Prostate gland (tissue), 2 donors: ENCODE measurements at regions not wholly inside any gene's neighbourhood (a gene's known extent, or its start where the extent isn't known, plus 50 kb on each side); places are given as distances from the start of the nearest gene placed in this dataset.

Source experiments
- DNase-seq: peaks from one replicate; pipeline ENCODE4 v3.0.0-alpha.2; 2019; ENCODE audit warnings: low spot score
- H3K27ac ChIP-seq, 2 donors: fragments of 200-600 bp; sonication (generic); 2 replicates each; pipeline ENCODE4 v1.5.1; 2017 to 2019
- H3K27me3 ChIP-seq: fragments of 200-600 bp; sonication (generic); replicated peaks from 2 replicates; pipeline ENCODE4 v1.5.1; 2019; ENCODE audit not compliant: insufficient read depth
- H3K36me3 ChIP-seq, 2 donors: fragments of 200-600 bp; sonication (generic); 1 replicate in 1 of 2; 2 replicates in 1 of 2; pipeline versions ENCODE4 v1.5.1 to v1.8.1; 2017 to 2019
- H3K4me1 ChIP-seq: fragments of 200-600 bp; sonication (generic); replicated peaks from 2 replicates; pipeline ENCODE4 v1.5.1; 2019
- H3K4me3 ChIP-seq, 2 donors: fragments of 200-600 bp; sonication (generic); 2 replicates each; pipeline ENCODE4 v1.5.1; 2017 to 2019
- H3K9me3 ChIP-seq: fragments of 200-600 bp; sonication (generic); 2 replicates; pipeline ENCODE4 v1.5.1; 2017
- CTCF ChIP-seq, 4 experiments: fragments of 200-600 bp in 2 of 4; fragments of 450-650 bp in 2 of 4; sonication (generic) in 2 of 4; IDR thresholded peaks; 1 replicate in 3 of 4; 2 replicates in 1 of 4; pipeline ENCODE4 v1.5.1; 2016 to 2019; ENCODE audit warnings: antibody characterized with exemption in 4 of 4, mild to moderate bottlenecking in 2 of 4, moderate library complexity in 2 of 4
- POLR2A ChIP-seq: fragments of 450-650 bp; IDR thresholded peaks from one replicate; pipeline ENCODE4 v1.6.1; 2016; ENCODE audit warnings: antibody characterized with exemption, mild to moderate bottlenecking
- POLR2AphosphoS5 ChIP-seq: sonication (generic); formaldehyde crosslinking; IDR thresholded peaks from one replicate; pipeline ENCODE4 v1.6.1; 2017; ENCODE audit warnings: antibody characterized with exemption
- WGBS: methylation state at CpG from one replicate; pipeline ENCODE4 v1.1.5; 2018; 5-methylcytosine and 5-hydroxymethylcytosine counted together
- intact Hi-C: fragments of 100-400 bp; cut with DNase I; formaldehyde crosslinking; loops from one replicate; pipeline ENCODE4 v1.14.2; 2022

- H3K36me3 ChIP-seq: no peaks in the 10 kb centered on the region
- H3K27ac ChIP-seq: no peak overlapping the region
- no peaks in the 10 kb centered on the region for H3K4me1 ChIP-seq
- TF ChIP-seq CTCF (IDR thresholded peaks at IDR 0.05) (no peak), POLR2A (no peak), POLR2AphosphoS5 (no peak)
- H3K9me3 ChIP-seq: no peaks in the 10 kb centered on the region
- H3K4me3 ChIP-seq: no peak overlapping the region
- H3K27me3 ChIP-seq: no peaks in the 10 kb centered on the region
- intact Hi-C loops: no loop called here
- DNase-seq: no peak
- 94% methylated on average over 1 of the region's 1 CpG for WGBS
These were observed 72.1 kb upstream of the CDK1 start for GRCh38 chr10:60706146-60706545.

DNA sequence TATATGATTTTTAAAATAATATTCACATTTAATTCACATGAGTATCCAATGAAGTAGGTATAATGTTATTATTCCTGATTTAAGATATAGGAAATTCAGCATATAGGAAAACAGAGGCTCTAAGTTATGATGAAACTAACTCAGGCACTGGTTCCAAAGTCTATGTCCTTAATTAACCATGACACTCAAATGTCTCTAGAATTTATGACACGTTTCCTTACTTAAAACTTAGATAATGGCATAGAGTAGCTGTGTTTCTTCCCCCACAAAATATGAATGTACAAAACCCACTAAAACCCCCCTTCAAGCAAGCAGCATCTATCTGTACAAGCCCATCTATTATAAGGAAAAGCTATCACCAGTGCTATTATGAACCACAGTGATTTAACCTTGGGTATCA lies 72.9 kb upstream of the CDK1 start:
- intact Hi-C loops: no loop called here
- Histone ChIP-seq H3K27ac (no peak overlapping the region), H3K27me3 (no peaks in the 10 kb centered on the region), H3K9me3 (no peaks in the 10 kb centered on the region), H3K36me3 (no peaks in the 10 kb centered on the region), H3K4me1 (no peaks in the 10 kb centered on the region), H3K4me3 (no peak overlapping the region)
- DNase-seq: no peak
- 94% methylated on average over 1 of the region's 1 CpG for WGBS
- TF ChIP-seq POLR2AphosphoS5 (no peak), CTCF (IDR thresholded peaks at IDR 0.05) (no peak), POLR2A (no peak)

DNA sequence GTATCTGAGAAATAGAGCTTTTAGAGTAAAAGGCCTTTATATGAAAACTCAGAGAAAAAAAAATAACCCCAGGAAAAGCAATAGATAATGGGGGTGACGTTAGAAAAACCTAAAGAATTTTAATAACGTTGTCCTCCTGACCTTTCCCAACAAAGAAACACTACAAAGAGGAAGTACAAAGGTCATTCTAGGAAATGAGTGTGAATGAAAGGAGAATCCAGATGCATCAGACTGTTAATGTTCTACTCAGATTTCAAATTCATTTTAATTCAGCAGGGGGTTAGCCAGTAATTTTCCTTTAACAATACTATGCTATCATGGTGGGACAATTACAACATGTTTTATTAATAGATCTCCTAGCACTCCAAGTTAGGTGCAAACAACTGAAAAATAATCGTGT lies 73.8 kb upstream of the CDK1 start:
- no peaks in the 10 kb centered on the region for H3K36me3 ChIP-seq
- intact Hi-C loops: no loop called here

GRCh38 chr10:60703266-60704041 lies 74.8 kb upstream of the CDK1 start:
- WGBS: 91% methylated on average over 7 of the region's 7 CpGs
- DNase-seq: no peak
- intact Hi-C loops: no loop called here
- Histone ChIP-seq H3K27ac (no peak overlapping the region), H3K9me3 (no peaks in the 10 kb centered on the region), H3K27me3 (no peaks in the 10 kb centered on the region), H3K36me3 (no peaks in the 10 kb centered on the region), H3K4me3 (no peak overlapping the region), H3K4me1 (no peaks in the 10 kb centered on the region)
- no peak for TF ChIP-seq POLR2A
- no peak for TF ChIP-seq CTCF (IDR thresholded peaks at IDR 0.05)
- TF ChIP-seq POLR2AphosphoS5: no peak

More for the DNA sequence above, 73.8 kb upstream of the CDK1 start:
- Histone ChIP-seq H3K4me3 (no peak overlapping the region), H3K4me1 (no peaks in the 10 kb centered on the region), H3K27ac (no peak overlapping the region), H3K9me3 (no peaks in the 10 kb centered on the region), H3K27me3 (no peaks in the 10 kb centered on the region)
- TF ChIP-seq POLR2A (no peak), CTCF (IDR thresholded peaks at IDR 0.05) (no peak), POLR2AphosphoS5 (no peak)
- 44% methylated on average over 3 of the region's 3 CpGs for WGBS
- DNase-seq: no peak

GRCh38 chr10:60687679-60688078 lies 90.6 kb upstream of the CDK1 start:
- Histone ChIP-seq H3K36me3 (no peaks in the 10 kb centered on the region), H3K27ac (no peak overlapping the region), H3K27me3 (no peaks in the 10 kb centered on the region), H3K4me1 (no peaks in the 10 kb centered on the region), H3K9me3 (no peaks in the 10 kb centered on the region), H3K4me3 (no peak overlapping the region)
- TF ChIP-seq POLR2A (no peak), POLR2AphosphoS5 (no peak), CTCF (IDR thresholded peaks at IDR 0.05) (no peak)
- no peak for DNase-seq
- intact Hi-C loops: no loop called here
